ENCODE measurements at regions not wholly inside any gene's neighbourhood (a gene's known extent, or its start where the extent isn't known, plus 50 kb on each side); places are given as distances from the start of the nearest gene placed in this dataset.

- Histone ChIP-seq H3K9me3 (no peaks in the 10 kb centered on the region), H3K4me1 (no peaks in the 10 kb centered on the region), H3K36me3 (no peaks in the 10 kb centered on the region), H3K27ac (no peak overlapping the region), H3K4me3 (no peak overlapping the region), H3K27me3 (no peaks in the 10 kb centered on the region)
- no peak for DNase-seq
- intact Hi-C loops (cut with DNase I): no loop called here
- TF ChIP-seq POLR2A (IDR thresholded peaks at IDR 0.05): no peak
- TF ChIP-seq CTCF (IDR thresholded peaks at IDR 0.05): no peak
- no peak for ATAC-seq
Measured at GRCh38 chr2:52082646-52083045, 1050.7 kb upstream of the NRXN1 start.

GRCh38 chr2:52079602-52080001 is 1047.7 kb upstream of the NRXN1 start:
- 54% methylated on average over 2 of the region's 2 CpGs for WGBS (ENCODE audit: insufficient coverage, low coverage, low lambda C conversion rate, missing lambda C conversion rate)
- intact Hi-C loops (cut with DNase I): no loop called here

GRCh38 chr2:52077159-52077558 is 1045.2 kb upstream of the NRXN1 start:
- Histone ChIP-seq H3K9me3 (no peaks in the 10 kb centered on the region), H3K27ac (no peak overlapping the region), H3K4me3 (no peak overlapping the region), H3K36me3 (no peaks in the 10 kb centered on the region), H3K4me1 (no peaks in the 10 kb centered on the region), H3K27me3 (no peaks in the 10 kb centered on the region)
- intact Hi-C loops (cut with DNase I): no loop called here
- ATAC-seq (no peak), DNase-seq (no peak)
- no peak for TF ChIP-seq CTCF (IDR thresholded peaks at IDR 0.05)
- no peak for TF ChIP-seq POLR2A (IDR thresholded peaks at IDR 0.05)

More at GRCh38 chr2:52079602-52080001, 1047.7 kb upstream of the NRXN1 start:
- H3K9me3 ChIP-seq: no peaks in the 10 kb centered on the region
- H3K4me1 ChIP-seq: no peaks in the 10 kb centered on the region
- no peaks in the 10 kb centered on the region for H3K36me3 ChIP-seq
- H3K27ac ChIP-seq: no peak overlapping the region
- no peaks in the 10 kb centered on the region for H3K27me3 ChIP-seq
- DNase-seq (no peak), ATAC-seq (no peak)
- H3K4me3 ChIP-seq: no peak overlapping the region
- TF ChIP-seq CTCF (IDR thresholded peaks at IDR 0.05) (no peak), POLR2A (IDR thresholded peaks at IDR 0.05) (no peak)

GRCh38 chr2:52074130-52074719 is 1042.3 kb upstream of the NRXN1 start:
- Histone ChIP-seq H3K27ac (no peak overlapping the region), H3K36me3 (no peaks in the 10 kb centered on the region), H3K27me3 (no peaks in the 10 kb centered on the region), H3K4me3 (no peak overlapping the region), H3K9me3 (no peaks in the 10 kb centered on the region), H3K4me1 (no peaks in the 10 kb centered on the region)
- no peak for DNase-seq
- no peak for TF ChIP-seq CTCF (IDR thresholded peaks at IDR 0.05)
- no peak for TF ChIP-seq POLR2A (IDR thresholded peaks at IDR 0.05)
- 51% methylated on average over 3 of the region's 4 CpGs for WGBS (ENCODE audit: insufficient coverage, low coverage, low lambda C conversion rate, missing lambda C conversion rate)
- no peak for ATAC-seq
- intact Hi-C loops (cut with DNase I): no loop called here

- TF ChIP-seq POLR2A (IDR thresholded peaks at IDR 0.05) (no peak), CTCF (IDR thresholded peaks at IDR 0.05) (no peak)
- Histone ChIP-seq H3K27me3 (no peaks in the 10 kb centered on the region), H3K9me3 (no peaks in the 10 kb centered on the region), H3K4me3 (no peak overlapping the region), H3K4me1 (no peaks in the 10 kb centered on the region), H3K27ac (no peak overlapping the region), H3K36me3 (no peaks in the 10 kb centered on the region)
- DNase-seq: no peak
- intact Hi-C loops (cut with DNase I): no loop called here
- no peak for ATAC-seq
- 53% methylated on average over 2 of the region's 2 CpGs for WGBS (ENCODE audit: insufficient coverage, low coverage, low lambda C conversion rate, missing lambda C conversion rate)
Measured at GRCh38 chr2:52072949-52073348, 1041.0 kb upstream of the NRXN1 start.

All from right lobe of liver (tissue), 6 donors.